NT2/D1 (cell line): ENCODE measurements at regions not wholly inside any gene's neighbourhood (a gene's known extent, or its start where the extent isn't known, plus 50 kb on each side); places are given as distances from the start of the nearest gene placed in this dataset.

ENCODE experiments used
- SUZ12 ChIP-seq: IDR thresholded peaks from 2 replicates; pipeline ENCODE4 v1.6.1; 2011; ENCODE audit not compliant: insufficient read length, insufficient read depth; ENCODE audit errors: extremely low read depth
- ZNF274 ChIP-seq: IDR thresholded peaks from 2 replicates; pipeline ENCODE4 v1.6.1; 2011; ENCODE audit warnings: mild to moderate bottlenecking, low read depth, low read length

GRCh38 chr6:147043994-147044477, 160.2 kb upstream of the STXBP5 start:
- TF ChIP-seq SUZ12 = no peak
- TF ChIP-seq ZNF274 = no peak
